Peyer's patch (tissue), 4 donors: ENCODE measurements at regions not wholly inside any gene's neighbourhood (a gene's known extent, or its start where the extent isn't known, plus 50 kb on each side); places are given as distances from the start of the nearest gene placed in this dataset.

Experiments
- CTCF ChIP-seq, 6 experiments: fragments of 450-650 bp in 4 of 6; fragments of 200-600 bp in 2 of 6; sonication (generic) in 1 of 6; IDR thresholded peaks; one replicate each; pipeline ENCODE4 v1.5.1; 2017 to 2019; ENCODE audit warnings: antibody characterized with exemption in 6 of 6, mild to moderate bottlenecking in 3 of 6, moderate library complexity in 1 of 6
- POLR2A ChIP-seq, 2 donors: fragments of 450-650 bp; IDR thresholded peaks; one replicate each; pipeline ENCODE4 v1.5.1; 2017; ENCODE audit warnings: antibody characterized with exemption in 2 of 2, mild to moderate bottlenecking in 2 of 2, moderate library complexity in 2 of 2

DNA sequence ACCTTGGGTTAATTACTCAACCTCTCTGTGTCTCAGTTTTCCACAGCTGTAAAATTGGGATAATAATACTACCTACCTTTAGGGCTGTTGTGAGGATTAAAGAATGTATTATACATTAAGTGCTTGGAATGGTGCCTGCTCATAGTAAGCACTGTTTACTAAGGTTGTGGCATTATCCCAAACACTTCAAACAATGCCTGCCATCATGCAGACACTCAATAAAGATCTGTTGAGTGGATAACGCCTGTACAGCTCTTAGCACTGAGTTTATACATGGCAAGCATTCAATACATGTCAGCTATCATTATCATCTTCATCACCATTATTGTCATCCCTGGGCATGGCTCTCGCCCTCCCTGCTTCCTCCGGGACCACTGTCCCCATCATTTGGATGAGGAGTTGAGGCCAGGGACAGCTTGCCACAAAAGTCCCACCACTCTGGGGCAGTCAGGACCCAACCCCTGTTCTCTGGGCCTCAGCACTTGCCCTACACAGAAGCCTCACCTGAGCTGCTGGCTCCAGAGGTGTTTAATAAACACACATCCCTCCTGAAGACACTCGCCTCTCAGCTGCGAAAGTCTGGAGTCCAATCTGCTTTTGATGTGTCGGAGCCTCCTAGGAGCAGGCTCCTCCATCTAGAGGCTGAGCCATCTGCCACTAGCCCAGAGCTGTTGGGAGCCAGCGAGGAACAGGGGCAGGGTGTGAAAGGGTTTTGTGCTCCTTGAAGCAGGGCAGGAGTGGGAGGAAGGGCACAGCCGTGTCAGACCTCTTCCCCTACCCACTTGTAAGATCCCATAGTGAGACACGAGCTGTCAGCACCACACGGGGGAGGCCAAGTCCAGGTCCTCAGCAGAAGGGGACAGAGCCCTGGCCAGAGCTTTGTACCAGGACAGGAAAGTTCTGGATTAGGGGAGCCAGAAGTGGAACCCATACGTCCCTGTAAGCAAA is 80.9 kb upstream of the ZC3H12A start:
- no peak for TF ChIP-seq CTCF (IDR thresholded peaks at IDR 0.05)
- no peak for TF ChIP-seq POLR2A (IDR thresholded peaks at IDR 0.05)
